Caco-2 (cell line): ENCODE measurements at regions not wholly inside any gene's neighbourhood (a gene's known extent, or its start where the extent isn't known, plus 50 kb on each side); places are given as distances from the start of the nearest gene placed in this dataset.

Source experiments
- BruUV-seq: library from RNA; stranded (reverse); fragments of 400-500 nt; replicated peaks from 2 replicates; lab custom pipeline; 2021; lab: Mats Ljungman, UMichigan
- CTCF ChIA-PET: fragments of 300-600 bp; sonication (Branson Sonifier 250); formaldehyde crosslinking; loops from one replicate; lab custom pipeline; 2022; ENCODE audit warnings: antibody characterized with exemption; lab: Charles Lee
- POLR2A ChIA-PET: fragments of 300-600 bp; sonication (Branson Sonifier 250); formaldehyde crosslinking; loops from one replicate; lab custom pipeline; 2022; ENCODE audit warnings: antibody characterized with exemption; lab: Charles Lee
- DNase-seq, 2 experiments: peaks; one replicate each; pipeline versions ENCODE4 v3.0.0 to v3.0.0-alpha.2; 2020 to 2022
- H3K27me3 ChIP-seq: replicated peaks from 2 replicates; pipeline ENCODE4 v1.6.0; 2011; ENCODE audit warnings: low read length; ENCODE audit not compliant: control insufficient read depth, insufficient read depth
- H3K36me3 ChIP-seq: 2 replicates; pipeline ENCODE4 v1.5.1; 2011; ENCODE audit warnings: low read length; ENCODE audit not compliant: control insufficient read depth, insufficient read depth
- H3K4me1 ChIP-seq: fragments of 250-450 bp; sonication (Bioruptor Pico); 2 replicates; pipeline ENCODE4 v1.5.1; 2020; ENCODE audit warnings: mild to moderate bottlenecking
- H3K4me3 ChIP-seq: 2 replicates; pipeline ENCODE4 v1.5.1; 2011; ENCODE audit warnings: low read depth, mild to moderate bottlenecking, control low read depth, low read length
- H3K9me3 ChIP-seq: fragments of 250-450 bp; sonication (Bioruptor Pico); 2 replicates; pipeline ENCODE4 v1.5.1; 2020; ENCODE audit warnings: mild to moderate bottlenecking, moderate library complexity
- H3K27ac Mint-ChIP-seq: one replicate; pipeline ENCODE4 v1.8.0; 2022; ENCODE audit warnings: mixed read lengths; ENCODE audit not compliant: unreplicated experiment
- H3K27me3 Mint-ChIP-seq: one replicate; pipeline ENCODE4 v1.8.0; 2022; ENCODE audit warnings: mixed read lengths; ENCODE audit not compliant: insufficient read depth, unreplicated experiment
- H3K36me3 Mint-ChIP-seq: one replicate; pipeline ENCODE4 v1.8.0; 2022; ENCODE audit warnings: mild to moderate bottlenecking, mixed read lengths; ENCODE audit not compliant: insufficient read depth, unreplicated experiment
- H3K4me1 Mint-ChIP-seq: one replicate; pipeline ENCODE4 v1.8.0; 2022; ENCODE audit warnings: low read depth, mixed read lengths; ENCODE audit not compliant: unreplicated experiment
- H3K4me3 Mint-ChIP-seq: one replicate; pipeline ENCODE4 v1.8.0; 2022; ENCODE audit warnings: mild to moderate bottlenecking, moderate library complexity, mixed read lengths; ENCODE audit not compliant: unreplicated experiment
- H3K9me3 Mint-ChIP-seq: one replicate; pipeline ENCODE4 v1.8.0; 2022; ENCODE audit warnings: mixed read lengths; ENCODE audit not compliant: unreplicated experiment
- intact Hi-C: fragments of 100-400 bp; cut with micrococcal nuclease; formaldehyde crosslinking; loops from one replicate; pipeline ENCODE4 v1.10.0; 2022; ENCODE audit not compliant: unreplicated experiment
- TF ChIP-seq, protein P1 (sequence below), 2 experiments: fragments of 200-600 bp in 1 of 2; IDR thresholded peaks; 1 replicate in 1 of 2; 2 replicates in 1 of 2; pipeline versions ENCODE4 v1.5.1 to v1.8.0; 2011 to 2022; ENCODE audit warnings: antibody characterized with exemption in 1 of 2, control low read depth in 1 of 2, inconsistent platforms in 1 of 2, low read depth in 1 of 2, low read length in 1 of 2, mild to moderate bottlenecking in 1 of 2, moderate library complexity in 1 of 2; ENCODE audit not compliant: insufficient read depth in 1 of 2, severe bottlenecking in 1 of 2, unreplicated experiment in 1 of 2

DNA sequence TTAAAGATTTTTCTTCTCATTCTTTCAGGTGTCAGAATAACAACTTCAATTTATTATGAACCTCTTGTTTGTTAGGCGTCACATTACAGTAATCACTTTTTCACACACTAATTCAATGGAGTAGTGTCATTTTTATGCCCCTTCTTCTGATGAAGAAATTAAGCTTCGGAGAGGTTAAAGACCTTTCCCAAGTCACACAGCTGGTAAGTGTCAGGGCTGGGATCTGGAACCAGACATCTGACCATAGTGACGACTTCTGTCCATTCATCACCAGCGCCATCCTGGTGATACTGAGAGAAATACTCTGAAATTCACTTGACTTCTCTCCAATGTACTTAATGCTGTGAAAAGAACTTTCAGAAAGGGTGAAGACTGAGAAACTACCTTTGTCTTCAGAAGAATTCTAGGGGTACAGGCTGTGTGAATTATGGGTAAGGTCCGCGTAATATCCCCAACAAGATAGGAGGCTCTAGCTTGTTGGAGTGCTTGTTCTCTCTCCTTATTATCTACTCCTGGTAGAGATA lies 173.8 kb downstream of the GAS1 start:
- intact Hi-C loops: no loop called here
- CTCF ChIA-PET: no interaction called here
- POLR2A ChIA-PET: no interaction called here
- no peaks in the 10 kb centered on the region for H3K4me1 ChIP-seq
- Mint-ChIP-seq H3K9me3 (no peaks in the 10 kb centered on the region), H3K27me3 (no peaks in the 10 kb centered on the region), H3K36me3 (no peaks in the 10 kb centered on the region), H3K4me3 (no peak overlapping the region), H3K4me1 (no peaks in the 10 kb centered on the region), H3K27ac (no peak overlapping the region)
- TF ChIP-seq, protein P1, sequence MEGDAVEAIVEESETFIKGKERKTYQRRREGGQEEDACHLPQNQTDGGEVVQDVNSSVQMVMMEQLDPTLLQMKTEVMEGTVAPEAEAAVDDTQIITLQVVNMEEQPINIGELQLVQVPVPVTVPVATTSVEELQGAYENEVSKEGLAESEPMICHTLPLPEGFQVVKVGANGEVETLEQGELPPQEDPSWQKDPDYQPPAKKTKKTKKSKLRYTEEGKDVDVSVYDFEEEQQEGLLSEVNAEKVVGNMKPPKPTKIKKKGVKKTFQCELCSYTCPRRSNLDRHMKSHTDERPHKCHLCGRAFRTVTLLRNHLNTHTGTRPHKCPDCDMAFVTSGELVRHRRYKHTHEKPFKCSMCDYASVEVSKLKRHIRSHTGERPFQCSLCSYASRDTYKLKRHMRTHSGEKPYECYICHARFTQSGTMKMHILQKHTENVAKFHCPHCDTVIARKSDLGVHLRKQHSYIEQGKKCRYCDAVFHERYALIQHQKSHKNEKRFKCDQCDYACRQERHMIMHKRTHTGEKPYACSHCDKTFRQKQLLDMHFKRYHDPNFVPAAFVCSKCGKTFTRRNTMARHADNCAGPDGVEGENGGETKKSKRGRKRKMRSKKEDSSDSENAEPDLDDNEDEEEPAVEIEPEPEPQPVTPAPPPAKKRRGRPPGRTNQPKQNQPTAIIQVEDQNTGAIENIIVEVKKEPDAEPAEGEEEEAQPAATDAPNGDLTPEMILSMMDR (IDR thresholded peaks at IDR 0.05; ENCODE audit: insufficient read depth in 1 of 2, low read depth in 1 of 2, low read length in 1 of 2, severe bottlenecking in 1 of 2, unreplicated experiment in 1 of 2): no peak
- H3K27me3 ChIP-seq: no peaks in the 10 kb centered on the region
- no peaks in the 10 kb centered on the region for H3K9me3 ChIP-seq
- DNase-seq: no peak
- H3K36me3 ChIP-seq: no peaks in the 10 kb centered on the region
- H3K4me3 ChIP-seq: no peak overlapping the region
- BruUV-seq: no TSS peak

DNA sequence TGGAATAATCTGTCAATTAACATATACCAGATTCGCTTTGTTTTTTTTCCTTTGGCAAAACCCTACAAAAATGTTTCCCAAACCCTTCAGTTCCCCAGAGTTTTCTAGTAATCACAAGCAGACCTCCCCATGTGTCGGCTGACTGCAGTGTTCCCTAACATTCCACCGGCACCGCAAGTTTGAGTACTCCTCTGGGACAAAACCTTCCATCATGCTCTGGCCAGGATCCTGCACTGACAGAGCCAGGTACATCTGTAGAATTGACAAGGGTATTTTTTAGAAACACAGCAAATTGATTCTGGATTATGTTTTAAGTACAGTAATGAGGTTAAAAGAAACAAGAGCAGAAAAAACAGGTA lies 174.7 kb downstream of the GAS1 start:
- no peaks in the 10 kb centered on the region for H3K9me3 Mint-ChIP-seq
- no peaks in the 10 kb centered on the region for H3K36me3 Mint-ChIP-seq
- no peaks in the 10 kb centered on the region for H3K27me3 ChIP-seq
- H3K4me3 Mint-ChIP-seq: no peak overlapping the region
- H3K9me3 ChIP-seq: no peaks in the 10 kb centered on the region
- ChIA-PET POLR2A (no interaction called here), CTCF (no interaction called here)
- no peaks in the 10 kb centered on the region for H3K36me3 ChIP-seq
- intact Hi-C loops: no loop called here
- no peak overlapping the region for H3K4me3 ChIP-seq
- H3K27me3 Mint-ChIP-seq: no peaks in the 10 kb centered on the region
- no peaks in the 10 kb centered on the region for H3K4me1 ChIP-seq
- no peak overlapping the region for H3K27ac Mint-ChIP-seq
- TF ChIP-seq, protein P1 (IDR thresholded peaks at IDR 0.05; ENCODE audit: insufficient read depth in 1 of 2, low read depth in 1 of 2, low read length in 1 of 2, severe bottlenecking in 1 of 2, unreplicated experiment in 1 of 2): no peak
- H3K4me1 Mint-ChIP-seq: no peaks in the 10 kb centered on the region
- no TSS peak for BruUV-seq
- DNase-seq: no peak

DNA sequence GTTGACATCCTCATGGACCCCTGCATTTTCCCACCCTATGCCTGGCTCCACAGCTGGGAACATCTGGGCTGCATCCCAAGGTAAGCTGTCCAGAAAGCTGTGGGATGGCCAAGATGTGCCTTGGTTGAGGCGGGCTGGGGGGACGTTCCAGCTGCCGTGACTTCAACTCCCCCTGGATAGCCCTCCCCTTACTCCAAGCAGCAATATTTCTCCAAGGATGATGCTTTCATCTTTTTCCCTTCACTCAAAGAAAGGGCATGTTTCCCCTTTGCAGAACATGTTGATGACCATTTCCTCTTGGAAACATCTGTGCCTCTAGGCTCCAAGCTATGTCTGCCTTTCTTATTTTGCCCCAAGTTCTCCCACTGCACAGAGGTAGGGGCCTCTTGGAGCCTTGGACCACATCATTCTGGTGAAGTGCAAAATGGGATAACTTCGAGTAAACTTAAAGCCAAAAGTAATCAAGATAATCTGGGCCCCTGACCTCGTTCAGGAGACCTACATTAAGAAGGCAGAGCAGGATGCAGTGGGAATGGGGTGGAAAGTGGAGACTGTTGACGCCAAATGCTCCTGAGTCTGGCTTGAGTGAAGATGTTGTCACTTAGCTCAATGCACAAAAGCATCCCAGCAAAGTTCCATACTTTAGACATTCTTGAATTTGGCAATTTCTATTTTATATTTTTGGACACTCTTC lies 175.2 kb downstream of the GAS1 start:
- no TSS peak for BruUV-seq
- H3K36me3 Mint-ChIP-seq: no peaks in the 10 kb centered on the region
- TF ChIP-seq, protein P1 (IDR thresholded peaks at IDR 0.05; ENCODE audit: insufficient read depth in 1 of 2, low read depth in 1 of 2, low read length in 1 of 2, severe bottlenecking in 1 of 2, unreplicated experiment in 1 of 2): no peak
- H3K27me3 Mint-ChIP-seq: no peaks in the 10 kb centered on the region
- DNase-seq: no peak
- no peaks in the 10 kb centered on the region for H3K4me1 Mint-ChIP-seq
- H3K27me3 ChIP-seq: no peaks in the 10 kb centered on the region
- no peaks in the 10 kb centered on the region for H3K9me3 ChIP-seq
- no peak overlapping the region for H3K4me3 ChIP-seq
- H3K9me3 Mint-ChIP-seq: no peaks in the 10 kb centered on the region
- ChIA-PET CTCF (no interaction called here), POLR2A (no interaction called here)
- H3K27ac Mint-ChIP-seq: no peak overlapping the region
- H3K4me3 Mint-ChIP-seq: no peak overlapping the region
- intact Hi-C loops: no loop called here
- no peaks in the 10 kb centered on the region for H3K4me1 ChIP-seq
- no peaks in the 10 kb centered on the region for H3K36me3 ChIP-seq
